ENCODE measurements at regions not wholly inside any gene's neighbourhood (a gene's known extent, or its start where the extent isn't known, plus 50 kb on each side); places are given as distances from the start of the nearest gene placed in this dataset.

DNA sequence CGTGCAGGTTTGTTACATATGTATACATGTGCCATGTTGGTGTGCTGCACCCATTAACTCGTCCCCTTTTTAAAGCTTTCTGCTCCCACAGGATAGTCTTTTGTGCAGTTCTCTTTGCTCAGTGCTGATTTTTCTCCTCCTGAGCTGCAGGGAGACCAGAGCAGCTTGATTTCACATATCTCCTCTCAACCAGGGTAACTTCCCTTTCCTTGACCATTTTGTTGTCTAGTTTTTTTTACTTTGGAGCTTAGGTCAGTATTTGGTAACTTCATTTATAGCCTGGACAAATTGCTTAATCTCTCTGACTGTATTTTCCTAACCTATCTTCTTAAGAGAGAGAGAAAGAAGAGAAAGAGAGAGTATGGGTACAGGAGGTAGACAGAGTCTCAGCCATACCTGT, 137.1 kb upstream of the ZNF366 start:
- Histone ChIP-seq H2BK120ac (ENCODE audit: low read depth, low read length, poor library complexity, severe bottlenecking) (no peak overlapping the region), H3K18ac (ENCODE audit: insufficient read length, low read depth, low read length) (no peak overlapping the region), H3K9ac (ENCODE audit: extremely low read depth, insufficient read length, low read length) (no peak overlapping the region), H3K4me2 (ENCODE audit: insufficient read depth, insufficient read length, low read length) (no peak overlapping the region), H4K5ac (ENCODE audit: insufficient read length, low read depth, low read length) (no peak overlapping the region), H2BK20ac (ENCODE audit: low read depth, low read length, poor library complexity, severe bottlenecking) (no peak overlapping the region), H4K91ac (ENCODE audit: insufficient read length, low read depth, low read length) (no peak overlapping the region), H3K27ac (ENCODE audit: insufficient read length, low read depth, low read length) (no peak overlapping the region), H3K23ac (ENCODE audit: insufficient read length, low read depth, low read length) (no peak overlapping the region), H3K4me1 (ENCODE audit: insufficient read depth, low read length) (no peaks in the 10 kb centered on the region), H3K14ac (ENCODE audit: insufficient read depth, low read length) (no peak overlapping the region), H3K56ac (ENCODE audit: insufficient read length, low read depth, low read length) (no peak overlapping the region), H4K8ac (replicated peaks; ENCODE audit: insufficient read length, low read depth, low read length) (no peak overlapping the region), H3T11ph (ENCODE audit: low read length) (no peak overlapping the region), H4K20me1 (ENCODE audit: control insufficient read depth, insufficient read depth, insufficient read length) (no peaks in the 10 kb centered on the region), H3K4ac (ENCODE audit: low read depth, low read length) (no peak overlapping the region), H3K79me1 (ENCODE audit: insufficient read depth, low read depth, low read length, poor library complexity, severe bottlenecking) (no peaks in the 10 kb centered on the region), H2BK5ac (ENCODE audit: insufficient read length, low read length) (no peak overlapping the region), H2BK12ac (ENCODE audit: insufficient read length, low read depth, low read length) (no peak overlapping the region), H2BK15ac (ENCODE audit: low read depth, low read length) (no peak overlapping the region), H3K23me2 (ENCODE audit: insufficient read length, low read depth, low read length, poor library complexity, severe bottlenecking) (no peaks in the 10 kb centered on the region), H3K9me3 (ENCODE audit: control insufficient read depth, low read depth, low read length) (no peaks in the 10 kb centered on the region), H2AFZ (ENCODE audit: low read length) (no peak overlapping the region), H3K27me3 (ENCODE audit: insufficient read depth, low read length) (no peaks in the 10 kb centered on the region), H2AK5ac (ENCODE audit: insufficient read length, low read length) (no peak overlapping the region), H3K79me2 (ENCODE audit: insufficient read depth, low read length) (no peaks in the 10 kb centered on the region)
- H3K36me3 Mint-ChIP-seq (ENCODE audit: insufficient read depth in 1 of 3, low read depth in 3 of 3), result no peaks in the 10 kb centered on the region
- H3K4me3 Mint-ChIP-seq, result no peak overlapping the region
- H3K27ac Mint-ChIP-seq, result no peak overlapping the region
- no CpG with 5 or more reads among the region's 2 CpGs for WGBS (ENCODE audit: extremely low coverage, insufficient read length, low lambda C conversion rate)
- H3K4me1 Mint-ChIP-seq, result peaks cover 4% of the 10 kb centered on the region in 2 experiments
- H3K27me3 Mint-ChIP-seq (ENCODE audit: low read depth), result no peaks in the 10 kb centered on the region
- TF ChIP-seq, protein P1, sequence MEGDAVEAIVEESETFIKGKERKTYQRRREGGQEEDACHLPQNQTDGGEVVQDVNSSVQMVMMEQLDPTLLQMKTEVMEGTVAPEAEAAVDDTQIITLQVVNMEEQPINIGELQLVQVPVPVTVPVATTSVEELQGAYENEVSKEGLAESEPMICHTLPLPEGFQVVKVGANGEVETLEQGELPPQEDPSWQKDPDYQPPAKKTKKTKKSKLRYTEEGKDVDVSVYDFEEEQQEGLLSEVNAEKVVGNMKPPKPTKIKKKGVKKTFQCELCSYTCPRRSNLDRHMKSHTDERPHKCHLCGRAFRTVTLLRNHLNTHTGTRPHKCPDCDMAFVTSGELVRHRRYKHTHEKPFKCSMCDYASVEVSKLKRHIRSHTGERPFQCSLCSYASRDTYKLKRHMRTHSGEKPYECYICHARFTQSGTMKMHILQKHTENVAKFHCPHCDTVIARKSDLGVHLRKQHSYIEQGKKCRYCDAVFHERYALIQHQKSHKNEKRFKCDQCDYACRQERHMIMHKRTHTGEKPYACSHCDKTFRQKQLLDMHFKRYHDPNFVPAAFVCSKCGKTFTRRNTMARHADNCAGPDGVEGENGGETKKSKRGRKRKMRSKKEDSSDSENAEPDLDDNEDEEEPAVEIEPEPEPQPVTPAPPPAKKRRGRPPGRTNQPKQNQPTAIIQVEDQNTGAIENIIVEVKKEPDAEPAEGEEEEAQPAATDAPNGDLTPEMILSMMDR (conservative IDR thresholded peaks at IDR 0.05), result no peak
- no peaks in the 10 kb centered on the region for H3K9me3 Mint-ChIP-seq
- no peak for DNase-seq

Data from H9 (cell line).